Adrenal gland (tissue), 5 donors: ENCODE measurements at regions not wholly inside any gene's neighbourhood (a gene's known extent, or its start where the extent isn't known, plus 50 kb on each side); places are given as distances from the start of the nearest gene placed in this dataset.

Experiments
- POLR2A ChIP-seq, 2 donors: fragments of 450-650 bp; IDR thresholded peaks; one replicate each; pipeline ENCODE4 v1.6.1; 2017; ENCODE audit warnings: antibody characterized with exemption in 2 of 2, mild to moderate bottlenecking in 2 of 2, moderate library complexity in 1 of 2
- TF ChIP-seq, protein P1 (sequence below), 6 experiments: fragments of 450-650 bp in 4 of 6; fragments of 200-600 bp in 2 of 6; sonication (generic) in 1 of 6; IDR thresholded peaks; 1 replicate in 5 of 6; 2 replicates in 1 of 6; pipeline versions ENCODE4 v1.5.1 to v1.8.0; 2016 to 2021; ENCODE audit warnings: antibody characterized with exemption in 6 of 6, mild to moderate bottlenecking in 2 of 6, moderate library complexity in 1 of 6
- donor health status: DM: no; HTN: no; CAD: no.

DNA sequence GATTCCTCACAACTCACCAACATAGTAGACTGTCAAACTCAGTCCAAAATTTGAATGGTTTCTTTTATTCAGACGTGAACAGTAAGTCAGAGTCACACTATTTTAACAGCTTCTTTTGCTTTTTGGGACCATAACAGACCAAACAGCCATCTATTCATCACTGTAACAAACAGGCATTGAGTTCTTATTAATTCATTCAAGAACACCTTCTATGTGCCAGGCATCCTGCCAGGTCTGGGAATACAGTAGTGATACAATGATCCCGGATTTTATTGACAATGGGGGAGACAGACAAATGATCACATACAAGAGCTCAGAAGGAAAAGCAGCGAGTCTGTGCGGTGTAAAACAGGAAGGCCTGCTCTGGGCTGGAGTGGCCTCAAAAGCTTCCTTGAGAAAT, 153.3 kb upstream of the ERCC6L2 start:
- TF ChIP-seq, protein P1, sequence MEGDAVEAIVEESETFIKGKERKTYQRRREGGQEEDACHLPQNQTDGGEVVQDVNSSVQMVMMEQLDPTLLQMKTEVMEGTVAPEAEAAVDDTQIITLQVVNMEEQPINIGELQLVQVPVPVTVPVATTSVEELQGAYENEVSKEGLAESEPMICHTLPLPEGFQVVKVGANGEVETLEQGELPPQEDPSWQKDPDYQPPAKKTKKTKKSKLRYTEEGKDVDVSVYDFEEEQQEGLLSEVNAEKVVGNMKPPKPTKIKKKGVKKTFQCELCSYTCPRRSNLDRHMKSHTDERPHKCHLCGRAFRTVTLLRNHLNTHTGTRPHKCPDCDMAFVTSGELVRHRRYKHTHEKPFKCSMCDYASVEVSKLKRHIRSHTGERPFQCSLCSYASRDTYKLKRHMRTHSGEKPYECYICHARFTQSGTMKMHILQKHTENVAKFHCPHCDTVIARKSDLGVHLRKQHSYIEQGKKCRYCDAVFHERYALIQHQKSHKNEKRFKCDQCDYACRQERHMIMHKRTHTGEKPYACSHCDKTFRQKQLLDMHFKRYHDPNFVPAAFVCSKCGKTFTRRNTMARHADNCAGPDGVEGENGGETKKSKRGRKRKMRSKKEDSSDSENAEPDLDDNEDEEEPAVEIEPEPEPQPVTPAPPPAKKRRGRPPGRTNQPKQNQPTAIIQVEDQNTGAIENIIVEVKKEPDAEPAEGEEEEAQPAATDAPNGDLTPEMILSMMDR (IDR thresholded peaks at IDR 0.05): no peak
- TF ChIP-seq POLR2A (IDR thresholded peaks at IDR 0.05): no peak
